Endothelial cell of umbilical vein (primary cell): ENCODE measurements at regions not wholly inside any gene's neighbourhood (a gene's known extent, or its start where the extent isn't known, plus 50 kb on each side); places are given as distances from the start of the nearest gene placed in this dataset.

Experiments used
- POLR2A ChIP-seq: IDR thresholded peaks from 2 replicates; pipeline ENCODE4 v1.6.1; 2012; ENCODE audit warnings: low read depth, mild to moderate bottlenecking, control low read depth, low read length
- TF ChIP-seq, protein P1 (sequence below), 2 donors: IDR thresholded peaks; 1 replicate in 1 of 2; 2 replicates in 1 of 2; pipeline ENCODE4 v1.5.1; 2011; ENCODE audit warnings: low read length in 2 of 2, mild to moderate bottlenecking in 2 of 2, moderate library complexity in 2 of 2, control low read depth in 1 of 2, inconsistent platforms in 1 of 2, low read depth in 1 of 2; ENCODE audit not compliant: insufficient read depth in 1 of 2; ENCODE audit errors: extremely low read depth in 1 of 2

DNA sequence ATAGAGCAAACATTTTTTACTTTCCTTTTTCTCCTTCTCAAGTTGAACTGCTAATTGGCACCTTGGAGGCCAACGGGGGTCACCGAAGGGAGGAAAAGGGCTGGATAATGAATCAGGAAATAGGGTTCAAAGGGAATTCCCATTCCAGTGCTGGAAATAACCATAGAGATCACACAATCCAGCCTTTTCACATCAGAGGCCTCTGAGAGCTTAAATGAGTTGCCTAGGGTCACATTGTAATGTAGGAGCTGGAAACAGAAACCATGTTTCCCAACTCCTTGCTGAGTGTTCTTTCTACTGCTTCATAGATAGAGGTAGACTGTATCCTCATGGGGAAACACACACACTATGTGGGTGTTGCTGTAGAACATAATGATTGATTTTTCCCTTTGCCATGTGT lies 60.6 kb upstream of the DDHD1 start:
- TF ChIP-seq, protein P1, sequence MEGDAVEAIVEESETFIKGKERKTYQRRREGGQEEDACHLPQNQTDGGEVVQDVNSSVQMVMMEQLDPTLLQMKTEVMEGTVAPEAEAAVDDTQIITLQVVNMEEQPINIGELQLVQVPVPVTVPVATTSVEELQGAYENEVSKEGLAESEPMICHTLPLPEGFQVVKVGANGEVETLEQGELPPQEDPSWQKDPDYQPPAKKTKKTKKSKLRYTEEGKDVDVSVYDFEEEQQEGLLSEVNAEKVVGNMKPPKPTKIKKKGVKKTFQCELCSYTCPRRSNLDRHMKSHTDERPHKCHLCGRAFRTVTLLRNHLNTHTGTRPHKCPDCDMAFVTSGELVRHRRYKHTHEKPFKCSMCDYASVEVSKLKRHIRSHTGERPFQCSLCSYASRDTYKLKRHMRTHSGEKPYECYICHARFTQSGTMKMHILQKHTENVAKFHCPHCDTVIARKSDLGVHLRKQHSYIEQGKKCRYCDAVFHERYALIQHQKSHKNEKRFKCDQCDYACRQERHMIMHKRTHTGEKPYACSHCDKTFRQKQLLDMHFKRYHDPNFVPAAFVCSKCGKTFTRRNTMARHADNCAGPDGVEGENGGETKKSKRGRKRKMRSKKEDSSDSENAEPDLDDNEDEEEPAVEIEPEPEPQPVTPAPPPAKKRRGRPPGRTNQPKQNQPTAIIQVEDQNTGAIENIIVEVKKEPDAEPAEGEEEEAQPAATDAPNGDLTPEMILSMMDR (IDR thresholded peaks at IDR 0.05; ENCODE audit: extremely low read depth in 1 of 2, insufficient read depth in 1 of 2, low read depth in 1 of 2, low read length in 2 of 2): no peak
- TF ChIP-seq POLR2A: no peak
